GM12872 (cell line): ENCODE measurements at regions not wholly inside any gene's neighbourhood (a gene's known extent, or its start where the extent isn't known, plus 50 kb on each side); places are given as distances from the start of the nearest gene placed in this dataset.

Source experiments
- TF ChIP-seq, protein P1 (sequence below): IDR thresholded peaks from 3 replicates; pipeline ENCODE4 v1.5.1; 2011; ENCODE audit warnings: low read depth, mild to moderate bottlenecking, low read length, moderate library complexity; ENCODE audit not compliant: insufficient read depth

DNA sequence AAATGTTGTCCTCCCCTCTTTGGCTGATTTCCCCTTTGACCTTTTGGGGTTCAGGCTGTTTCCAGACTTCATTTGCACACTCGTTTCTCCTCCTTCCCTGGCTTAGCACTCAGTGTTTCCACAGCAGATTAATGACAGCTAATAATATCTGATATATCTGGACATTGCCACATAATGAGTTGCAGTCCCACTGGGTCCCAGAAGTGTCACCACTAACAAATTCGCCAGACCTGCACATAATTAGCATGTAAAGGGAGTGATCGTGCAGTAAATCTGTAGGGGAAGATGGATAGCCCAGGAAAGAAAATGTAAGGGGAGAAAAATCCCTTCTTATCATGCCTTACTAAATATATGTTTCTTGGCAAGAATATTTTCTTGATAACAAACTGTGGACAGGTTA lies 922.1 kb downstream of the TFAP2A start:
- TF ChIP-seq, protein P1, sequence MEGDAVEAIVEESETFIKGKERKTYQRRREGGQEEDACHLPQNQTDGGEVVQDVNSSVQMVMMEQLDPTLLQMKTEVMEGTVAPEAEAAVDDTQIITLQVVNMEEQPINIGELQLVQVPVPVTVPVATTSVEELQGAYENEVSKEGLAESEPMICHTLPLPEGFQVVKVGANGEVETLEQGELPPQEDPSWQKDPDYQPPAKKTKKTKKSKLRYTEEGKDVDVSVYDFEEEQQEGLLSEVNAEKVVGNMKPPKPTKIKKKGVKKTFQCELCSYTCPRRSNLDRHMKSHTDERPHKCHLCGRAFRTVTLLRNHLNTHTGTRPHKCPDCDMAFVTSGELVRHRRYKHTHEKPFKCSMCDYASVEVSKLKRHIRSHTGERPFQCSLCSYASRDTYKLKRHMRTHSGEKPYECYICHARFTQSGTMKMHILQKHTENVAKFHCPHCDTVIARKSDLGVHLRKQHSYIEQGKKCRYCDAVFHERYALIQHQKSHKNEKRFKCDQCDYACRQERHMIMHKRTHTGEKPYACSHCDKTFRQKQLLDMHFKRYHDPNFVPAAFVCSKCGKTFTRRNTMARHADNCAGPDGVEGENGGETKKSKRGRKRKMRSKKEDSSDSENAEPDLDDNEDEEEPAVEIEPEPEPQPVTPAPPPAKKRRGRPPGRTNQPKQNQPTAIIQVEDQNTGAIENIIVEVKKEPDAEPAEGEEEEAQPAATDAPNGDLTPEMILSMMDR, result no peak

GRCh38 chr6:9487128-9487527 lies 927.7 kb downstream of the TFAP2A start:
- TF ChIP-seq, protein P1, result no peak

DNA sequence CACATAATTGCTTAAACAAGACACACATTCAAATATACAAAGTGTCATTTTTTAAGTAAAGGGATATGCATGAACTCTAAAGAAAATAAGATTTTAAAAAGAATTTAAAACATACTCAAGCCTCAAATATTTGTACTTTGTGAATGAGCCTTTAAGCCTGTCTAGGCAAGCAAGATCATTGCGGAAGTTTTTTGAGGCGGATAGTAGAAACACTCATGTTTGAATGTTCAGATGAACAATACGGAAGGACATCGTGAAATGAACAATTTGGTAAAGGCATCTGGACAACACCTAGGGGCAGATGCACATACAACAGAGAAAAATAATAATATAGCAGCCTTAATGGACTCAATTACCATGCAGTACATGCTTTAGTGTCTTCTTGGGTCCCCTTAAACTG lies 928.9 kb downstream of the TFAP2A start:
- TF ChIP-seq, protein P1, result no peak

DNA sequence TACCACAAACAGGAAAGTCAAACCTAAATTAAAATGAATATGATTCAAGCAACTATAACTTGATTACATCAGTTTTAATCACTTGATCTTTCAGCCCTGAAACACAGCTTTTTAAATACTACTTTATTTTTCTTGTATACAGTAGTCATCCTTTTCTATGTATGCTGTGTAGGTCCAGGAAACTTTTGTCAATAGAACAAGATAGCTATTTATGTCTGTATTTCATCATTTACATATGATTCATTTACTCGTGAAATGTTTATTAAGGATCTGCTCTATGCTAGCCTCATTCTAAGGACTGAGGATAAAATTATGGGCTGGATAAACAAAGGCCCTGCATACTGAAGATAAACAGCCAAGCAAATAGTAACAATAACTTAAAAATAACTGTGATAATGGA lies 930.2 kb downstream of the TFAP2A start:
- TF ChIP-seq, protein P1, result no peak

GRCh38 chr6:9484091-9484490 lies 930.8 kb downstream of the TFAP2A start:
- TF ChIP-seq, protein P1, result no peak

GRCh38 chr6:9482030-9482738 lies 932.7 kb downstream of the TFAP2A start:
- TF ChIP-seq, protein P1, result no peak

- TF ChIP-seq, protein P1, result no peak
Measured at GRCh38 chr6:9481292-9482029, 933.4 kb downstream of the TFAP2A start.
